GM21576 (cell line): ENCODE measurements at regions not wholly inside any gene's neighbourhood (a gene's known extent, or its start where the extent isn't known, plus 50 kb on each side); places are given as distances from the start of the nearest gene placed in this dataset.

ENCODE experiments used
- ATAC-seq: cut with Tn5 transposase; IDR thresholded peaks from one replicate; pipeline ENCODE4 v1.9.1; 2021; ENCODE audit warnings: mild to moderate bottlenecking, moderate library complexity; ENCODE audit not compliant: unreplicated experiment

DNA sequence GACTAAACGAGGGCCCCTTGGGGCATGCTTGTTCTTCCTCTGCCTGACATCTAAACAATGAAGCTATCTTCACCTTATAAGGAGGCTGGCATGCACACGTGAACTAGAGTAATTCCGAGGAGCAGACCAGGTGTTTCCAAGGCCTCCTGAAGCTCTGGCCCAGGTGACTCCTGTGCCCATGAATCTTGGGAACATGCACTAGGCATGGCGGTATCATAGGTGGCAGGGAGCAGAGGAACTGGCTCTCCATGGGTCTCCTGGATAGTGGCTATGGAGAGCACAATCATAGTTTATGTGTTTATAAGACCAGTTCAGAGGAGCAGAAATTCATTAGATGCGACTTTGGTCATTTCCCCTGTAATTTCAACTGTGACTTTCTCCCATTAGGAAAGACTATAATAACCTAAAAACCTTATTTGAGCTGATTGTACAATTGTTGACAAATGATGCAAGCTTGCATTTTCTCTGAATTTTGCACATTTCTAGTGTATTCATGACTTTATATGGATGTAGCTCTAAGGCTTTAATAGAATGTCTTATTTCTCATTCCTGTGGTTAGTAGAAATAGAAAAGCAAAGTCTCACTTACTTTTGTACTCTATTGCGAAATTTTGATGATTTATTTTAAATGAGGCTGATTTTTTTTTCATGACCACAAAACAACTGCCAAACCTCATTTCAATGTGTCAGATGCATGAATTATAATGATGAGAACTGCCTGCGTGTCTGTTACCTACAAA lies 135.3 kb upstream of the RPS23 start:
- no peak for ATAC-seq

- ATAC-seq = no peak
These were observed 129.9 kb upstream of the RPS23 start for GRCh38 chr5:82408033-82408432.

GRCh38 chr5:82406205-82406773 lies 128.1 kb upstream of the RPS23 start:
- no peak for ATAC-seq

GRCh38 chr5:82405618-82406204 lies 127.6 kb upstream of the RPS23 start:
- no peak for ATAC-seq

DNA sequence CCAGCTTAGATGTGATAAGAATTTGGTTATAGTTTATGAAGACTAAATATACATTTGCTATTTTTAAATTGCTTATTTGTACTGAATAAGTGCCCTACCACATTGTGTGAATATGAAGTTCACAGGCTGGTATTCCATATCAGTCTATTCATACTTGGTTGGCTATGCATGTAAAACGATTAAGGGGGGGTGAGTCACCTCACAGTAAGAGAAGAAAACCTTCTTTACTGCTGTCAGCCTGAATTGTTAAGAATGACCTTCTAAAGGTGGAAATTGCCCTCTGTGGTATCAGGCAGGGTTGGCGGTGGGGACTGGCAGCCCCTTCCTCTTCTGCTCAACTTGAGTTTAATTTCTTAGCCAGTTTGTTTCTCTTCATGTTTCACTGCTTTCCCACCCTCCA lies 127.0 kb upstream of the RPS23 start:
- ATAC-seq = no peak

- no peak for ATAC-seq
These were observed 126.3 kb upstream of the RPS23 start for GRCh38 chr5:82404382-82404945.

DNA sequence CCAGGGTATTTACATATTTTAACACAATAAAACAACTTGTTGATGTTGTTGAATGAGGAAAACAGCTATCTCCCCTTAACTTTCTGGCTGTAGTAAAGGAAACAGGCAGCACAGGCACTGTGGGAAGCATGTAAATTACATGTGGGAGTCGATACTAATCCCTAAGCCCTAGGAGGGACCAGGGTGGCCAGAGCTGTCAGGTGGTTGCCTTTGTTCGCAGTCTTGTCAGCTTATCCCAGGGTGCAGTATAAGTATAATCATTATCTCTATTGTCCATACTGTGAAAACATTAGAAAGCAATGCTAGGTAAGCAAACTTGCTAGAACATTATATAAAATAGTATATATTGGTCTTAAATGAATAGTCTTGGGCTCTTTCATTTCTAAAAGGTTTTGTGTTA lies 125.6 kb upstream of the RPS23 start:
- ATAC-seq = no peak

DNA sequence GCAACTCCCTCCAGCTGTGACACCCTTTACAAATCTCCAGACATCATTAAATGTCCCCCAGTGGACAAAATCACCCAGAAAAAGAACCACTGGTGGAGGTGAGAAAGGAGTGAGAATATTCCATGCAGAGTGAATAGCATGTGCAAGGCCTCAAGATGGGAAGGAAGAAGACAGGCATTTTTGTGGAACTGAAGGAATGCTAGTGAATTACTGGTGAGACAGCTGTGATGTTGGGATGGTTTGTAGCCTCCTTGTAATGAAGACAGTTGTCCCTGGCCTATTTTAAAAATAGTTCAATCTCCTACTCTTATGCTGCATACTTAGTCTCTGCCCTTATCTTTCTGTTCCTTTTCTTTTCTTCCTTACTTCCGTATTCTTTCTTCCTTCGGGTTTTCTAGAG lies 124.9 kb upstream of the RPS23 start:
- ATAC-seq = no peak

DNA sequence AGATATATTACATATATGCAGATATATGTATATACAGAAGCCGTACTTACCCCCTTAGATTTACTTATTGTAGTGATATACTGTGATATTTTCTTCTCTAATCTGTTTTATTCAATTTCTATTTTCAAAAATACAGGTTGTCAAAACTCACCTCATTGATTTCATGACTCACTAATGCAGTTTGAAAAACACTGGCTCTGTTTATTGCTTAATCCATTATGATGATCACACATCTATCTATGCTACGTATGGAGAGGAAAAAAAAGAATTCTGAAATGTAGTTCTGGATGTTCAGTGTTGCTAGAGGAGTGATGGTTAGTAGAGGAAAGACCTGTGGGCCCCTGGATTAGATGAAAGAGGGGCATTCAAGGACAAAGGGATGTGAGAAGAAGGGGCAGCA lies 121.0 kb upstream of the RPS23 start:
- no peak for ATAC-seq

- no peak for ATAC-seq
These were observed 119.7 kb upstream of the RPS23 start for GRCh38 chr5:82397741-82398320.

GRCh38 chr5:82396871-82397514 lies 118.8 kb upstream of the RPS23 start:
- ATAC-seq = no peak

DNA sequence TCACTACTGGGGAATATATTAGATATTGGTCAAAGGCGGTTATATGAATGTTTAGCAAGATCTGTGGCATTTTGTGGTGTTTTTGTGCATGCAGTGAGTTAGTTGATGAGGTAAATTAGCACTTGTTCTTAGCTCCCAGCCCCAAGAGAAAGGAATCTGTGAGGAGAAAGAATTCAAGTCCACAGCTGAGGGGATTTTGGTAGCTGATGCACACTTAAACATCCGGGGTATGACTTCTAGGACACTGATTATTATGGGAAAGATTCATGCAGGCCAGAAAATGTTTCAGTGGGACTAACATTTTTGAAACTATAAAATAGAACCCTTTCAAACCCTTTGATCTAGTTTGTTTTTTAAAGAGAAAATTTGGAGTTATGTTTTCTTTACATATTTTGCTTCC lies 118.2 kb upstream of the RPS23 start:
- ATAC-seq = no peak

DNA sequence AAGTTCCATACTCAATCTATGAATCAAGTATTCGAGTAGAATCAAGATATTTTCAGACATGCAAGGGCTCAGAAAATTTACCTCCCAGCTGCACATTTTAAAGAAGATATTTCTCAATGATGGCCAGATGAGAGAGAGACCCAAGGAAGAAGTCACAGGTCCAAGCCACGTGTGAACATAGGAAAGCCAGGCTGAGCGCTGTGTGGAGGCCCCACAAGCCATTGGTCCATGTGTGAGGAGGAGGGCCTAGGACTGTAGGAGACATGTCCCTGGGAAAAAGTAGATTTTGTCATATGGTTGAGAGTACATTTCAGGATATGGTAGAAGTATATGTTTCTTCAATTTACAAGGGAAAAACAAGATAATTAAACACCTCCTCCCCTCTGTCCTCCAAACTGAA lies 115.8 kb upstream of the RPS23 start:
- ATAC-seq = no peak

GRCh38 chr5:82390088-82390487 lies 111.9 kb upstream of the RPS23 start:
- ATAC-seq = no peak

GRCh38 chr5:82389347-82389746 lies 111.2 kb upstream of the RPS23 start:
- ATAC-seq = no peak

DNA sequence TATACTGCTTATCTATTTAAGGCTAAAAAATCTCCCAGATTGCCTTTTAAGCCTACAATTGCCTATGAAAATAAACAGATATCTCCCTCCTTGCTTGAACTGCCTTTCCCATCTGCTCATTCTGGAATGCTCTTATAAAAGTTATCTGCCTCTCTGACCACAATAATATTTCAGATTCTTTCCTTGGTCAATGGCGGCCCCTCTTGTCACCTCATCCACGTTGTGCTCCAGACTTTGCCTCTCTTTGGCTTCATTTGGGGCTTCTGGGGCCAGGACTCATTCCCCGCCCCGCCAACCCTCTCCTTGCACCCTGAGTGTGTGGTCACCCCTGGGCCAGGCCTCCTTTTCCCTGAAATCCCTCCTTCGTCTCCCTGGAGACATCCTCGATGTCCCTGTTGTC lies 110.0 kb upstream of the RPS23 start:
- no peak for ATAC-seq

DNA sequence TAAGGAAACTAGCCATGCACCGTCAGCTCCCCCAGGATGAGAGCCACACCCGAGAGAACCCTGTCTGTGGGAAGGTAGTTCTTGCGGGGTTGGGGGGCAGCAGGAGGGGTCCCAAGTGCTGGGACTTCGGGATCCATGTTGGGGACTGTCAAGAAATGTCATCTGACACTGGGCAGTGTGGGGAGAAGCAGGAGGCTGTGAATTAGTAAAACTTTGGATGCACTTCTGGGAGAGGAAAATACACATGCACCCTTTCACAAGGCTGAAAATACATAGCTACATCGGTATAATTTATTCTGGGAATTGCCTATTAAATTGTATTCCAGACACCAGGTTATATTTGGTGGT lies 109.6 kb upstream of the RPS23 start:
- no peak for ATAC-seq

GRCh38 chr5:82387001-82387818 lies 109.1 kb upstream of the RPS23 start:
- no peak for ATAC-seq

GRCh38 chr5:82386576-82386975 lies 108.4 kb upstream of the RPS23 start:
- no peak for ATAC-seq

DNA sequence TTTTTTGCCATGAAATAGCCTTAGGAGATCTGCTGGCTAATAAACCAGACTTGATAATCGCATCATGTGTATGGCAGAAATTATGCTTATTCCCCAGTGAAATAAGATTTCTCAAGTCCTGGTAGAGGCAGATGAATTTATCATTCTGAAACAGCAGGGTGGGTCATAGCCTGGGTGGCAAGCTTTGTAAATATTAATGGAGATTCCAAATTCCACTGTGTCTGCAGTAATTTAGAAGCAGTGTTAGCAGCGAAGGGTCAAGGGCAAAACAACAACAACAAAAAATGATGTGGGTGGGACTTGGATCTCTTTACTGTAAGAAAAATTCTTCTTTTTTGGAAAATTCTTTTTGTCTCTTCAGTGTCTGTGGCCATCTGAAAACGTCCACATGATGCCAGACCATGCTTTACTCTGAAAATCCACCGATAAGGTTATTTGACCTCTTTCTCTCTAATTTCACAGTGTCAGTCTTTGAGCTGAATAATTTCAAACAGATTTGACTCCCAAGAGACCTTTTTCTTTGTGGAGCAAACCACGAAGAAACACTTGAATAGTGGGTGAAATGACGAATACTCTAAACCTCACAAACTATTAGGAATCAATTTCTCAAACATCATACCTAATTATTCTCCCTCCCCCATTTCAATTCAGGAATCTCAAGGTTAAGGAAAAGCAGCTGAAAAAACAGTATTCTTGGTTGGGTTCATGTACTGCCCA lies 106.0 kb upstream of the RPS23 start:
- no peak for ATAC-seq
